Heart left ventricle (tissue), 16 donors: ENCODE measurements at regions not wholly inside any gene's neighbourhood (a gene's known extent, or its start where the extent isn't known, plus 50 kb on each side); places are given as distances from the start of the nearest gene placed in this dataset.
"Not testable (repeated sequence)": the region's sequence is repeated elsewhere in the genome, so short reads cannot be mapped to it uniquely, and the experiment has no call there.

Experiments used
- ATAC-seq, 4 donors: fragments of 200-7000 bp; cut with Tn5 transposase; one replicate each; pipeline ENCODE4 v1.9.1; 2020 to 2022; ENCODE audit warnings: moderate library complexity in 4 of 4, mild to moderate bottlenecking in 3 of 4, moderate number of reproducible peaks in 1 of 4
- DNase-seq, 5 donors: peaks; one replicate each; pipeline ENCODE4 v3.0.0-alpha.2; 2020
- H3K27ac ChIP-seq, 12 donors: fragments of 200-600 bp; sonication (generic) in 4 of 12; one replicate each; pipeline versions ENCODE4 v1.5.0 to v1.8.0; 2016 to 2022; ENCODE audit warnings: mild to moderate bottlenecking in 2 of 12
- H3K27me3 ChIP-seq, 9 donors: fragments of 200-600 bp; sonication (generic) in 2 of 9; one replicate each; pipeline versions ENCODE4 v1.5.1 to v1.8.0; 2016 to 2022; ENCODE audit warnings: mild to moderate bottlenecking in 3 of 9
- H3K36me3 ChIP-seq, 9 donors: fragments of 200-600 bp; sonication (generic) in 2 of 9; one replicate each; pipeline versions ENCODE4 v1.5.0 to v1.8.0; 2018 to 2022; ENCODE audit warnings: mild to moderate bottlenecking in 2 of 9
- H3K4me1 ChIP-seq, 12 donors: fragments of 200-600 bp; sonication (generic) in 4 of 12; one replicate each; pipeline versions ENCODE4 v1.5.0 to v1.8.0; 2016 to 2022; ENCODE audit warnings: mild to moderate bottlenecking in 3 of 12
- H3K4me3 ChIP-seq, 12 donors: fragments of 200-600 bp; sonication (generic) in 4 of 12; one replicate each; pipeline versions ENCODE4 v1.5.0 to v1.8.0; 2017 to 2022; ENCODE audit warnings: mild to moderate bottlenecking in 9 of 12, moderate library complexity in 4 of 12
- H3K9me3 ChIP-seq, 12 donors: fragments of 200-600 bp; sonication (generic) in 4 of 12; one replicate each; pipeline versions ENCODE4 v1.5.0 to v1.8.0; 2016 to 2022; ENCODE audit warnings: mild to moderate bottlenecking in 1 of 12
- POLR2A ChIP-seq, 2 donors: fragments of 450-650 bp; IDR thresholded peaks; one replicate each; pipeline ENCODE4 v1.6.1; 2017; ENCODE audit warnings: antibody characterized with exemption in 2 of 2, mild to moderate bottlenecking in 2 of 2, moderate library complexity in 2 of 2
- WGBS, 4 donors: extraction: QIAGEN DNeasy Blood & Tissue Kit in 2 of 4; methylation state at CpG; one replicate each; pipeline versions ENCODE4 v1.1.5 to v1.1.7; 2013 to 2018; 5-methylcytosine and 5-hydroxymethylcytosine counted together
- intact Hi-C, 10 donors: fragments of 100-400 bp; cut with DNase I; formaldehyde crosslinking; loops; one replicate each; pipeline versions ENCODE4 v1.11.1 to v1.14.2; 2022
- TF ChIP-seq, protein P1 (sequence below), 12 donors: fragments of 200-600 bp; sonication (generic) in 4 of 12; IDR thresholded peaks; one replicate each; pipeline versions ENCODE4 v1.5.0 to v1.8.0; 2018 to 2022; ENCODE audit warnings: antibody characterized with exemption in 12 of 12, mild to moderate bottlenecking in 5 of 12
- donor health status: ischemic (EF 13 %, LVEDD 7.1; RV severe dilation, severe dysfunction).
- donor health status: healthy with polysubstance abuse.
- donor health status: DM: no; HTN: yes; CAD: no.
- donor health status: DM: no; HTN: no; CAD: no.
- donor health status: ischemic (EF 25% LVEDD 6.9; RV normal size, moderate dysfunction).
- donor health status: ischemic (EF 25% LVEDD 5.7; RV mildly dilated, moderate dysfunction).
- donor health status: healthy.
- donor health status: DM: yes; HTN: yes; CAD: no.
- donor health status: ischemic (EF 35%, LVEDD 5.7; RV mildly dilated, moderate dysfunction).
- donor health status: nonischemic (EF 11% LVEDD 7.7; RV severe dilation, severe dysfunction).
- donor health status: DM: yes; HTN: yes; CAD: no.
- donor health status: PGD.
- donor health status: ischemic (EF 29% LVEDD 5.4; RV normal size, mild dysfunction).
- donor health status: nonischemic (EF 23%, LVEDD 6.1; RV moderate dilation, normal function).

DNA sequence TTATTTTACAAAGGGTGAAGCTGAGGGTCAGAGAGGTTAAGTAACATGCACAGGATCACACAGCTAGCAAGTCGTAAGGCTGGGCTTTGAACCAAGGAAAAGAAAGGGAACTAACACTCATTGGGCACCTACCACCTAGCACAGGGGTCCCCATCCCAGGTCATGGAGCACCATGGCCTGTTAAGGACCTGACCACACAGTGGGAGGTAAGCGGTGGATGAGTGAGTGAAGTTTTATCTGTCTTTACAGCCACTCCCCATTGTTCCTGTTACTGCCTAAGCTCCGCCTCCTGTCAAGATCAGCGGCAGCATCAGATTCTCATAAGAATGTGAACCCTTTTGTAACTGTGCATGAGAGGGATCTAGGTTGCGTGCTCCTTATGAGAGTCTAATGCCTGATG is 222.8 kb downstream of the RAB11FIP2 start:
- no peak overlapping the region for H3K4me3 ChIP-seq
- TF ChIP-seq, protein P1, sequence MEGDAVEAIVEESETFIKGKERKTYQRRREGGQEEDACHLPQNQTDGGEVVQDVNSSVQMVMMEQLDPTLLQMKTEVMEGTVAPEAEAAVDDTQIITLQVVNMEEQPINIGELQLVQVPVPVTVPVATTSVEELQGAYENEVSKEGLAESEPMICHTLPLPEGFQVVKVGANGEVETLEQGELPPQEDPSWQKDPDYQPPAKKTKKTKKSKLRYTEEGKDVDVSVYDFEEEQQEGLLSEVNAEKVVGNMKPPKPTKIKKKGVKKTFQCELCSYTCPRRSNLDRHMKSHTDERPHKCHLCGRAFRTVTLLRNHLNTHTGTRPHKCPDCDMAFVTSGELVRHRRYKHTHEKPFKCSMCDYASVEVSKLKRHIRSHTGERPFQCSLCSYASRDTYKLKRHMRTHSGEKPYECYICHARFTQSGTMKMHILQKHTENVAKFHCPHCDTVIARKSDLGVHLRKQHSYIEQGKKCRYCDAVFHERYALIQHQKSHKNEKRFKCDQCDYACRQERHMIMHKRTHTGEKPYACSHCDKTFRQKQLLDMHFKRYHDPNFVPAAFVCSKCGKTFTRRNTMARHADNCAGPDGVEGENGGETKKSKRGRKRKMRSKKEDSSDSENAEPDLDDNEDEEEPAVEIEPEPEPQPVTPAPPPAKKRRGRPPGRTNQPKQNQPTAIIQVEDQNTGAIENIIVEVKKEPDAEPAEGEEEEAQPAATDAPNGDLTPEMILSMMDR (IDR thresholded peaks at IDR 0.05) = no peak
- no peak for TF ChIP-seq POLR2A (IDR thresholded peaks at IDR 0.05)
- no peaks in the 10 kb centered on the region for H3K9me3 ChIP-seq
- ATAC-seq (no peak), DNase-seq (no peak)
- peaks cover 0 to 8% (median 0%) of the 10 kb centered on the region in 9 donors for H3K27me3 ChIP-seq
- 68 to 82% (median 73%) methylated on average over 5 of the region's 5 CpGs for WGBS, 4 donors
- H3K36me3 ChIP-seq = no peaks in the 10 kb centered on the region
- intact Hi-C loops = no loop called here
- no peaks in the 10 kb centered on the region for H3K4me1 ChIP-seq
- no peak overlapping the region for H3K27ac ChIP-seq

DNA sequence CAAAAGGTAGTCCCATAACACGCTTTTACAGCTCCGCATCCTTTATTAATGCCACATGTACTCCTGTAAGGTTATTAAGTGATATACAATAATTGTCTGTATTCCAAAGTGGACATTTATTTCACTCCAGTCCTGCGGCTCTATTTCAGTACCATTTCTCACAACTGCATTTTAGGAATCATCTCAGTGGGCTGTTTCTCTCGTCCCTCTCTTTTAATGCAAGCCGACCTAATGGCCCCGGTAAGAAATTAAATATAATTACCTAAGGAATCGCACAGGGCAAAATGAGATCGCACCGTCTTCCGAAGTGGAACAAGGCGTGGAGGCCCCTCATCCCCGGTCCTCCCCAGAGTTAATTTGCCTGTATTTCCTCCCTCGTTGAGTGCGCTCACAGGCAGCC is 216.5 kb downstream of the RAB11FIP2 start:
- no peak overlapping the region for H3K4me3 ChIP-seq
- no peaks in the 10 kb centered on the region for H3K9me3 ChIP-seq
- H3K36me3 ChIP-seq = no peaks in the 10 kb centered on the region
- H3K27ac ChIP-seq = no peak overlapping the region
- peaks cover 0 to 4% (median 0%) of the 10 kb centered on the region in 12 donors for H3K4me1 ChIP-seq
- intact Hi-C loops = no loop called here
- DNase-seq (no peak), ATAC-seq (no peak)
- TF ChIP-seq, protein P1 (IDR thresholded peaks at IDR 0.05) = no peak
- no peak for TF ChIP-seq POLR2A (IDR thresholded peaks at IDR 0.05)
- 75 to 80% (median 78%) methylated on average over 14 of the region's 14 CpGs for WGBS, 4 donors
- H3K27me3 ChIP-seq = peaks cover 0 to 11% (median 0%) of the 10 kb centered on the region in 9 donors

DNA sequence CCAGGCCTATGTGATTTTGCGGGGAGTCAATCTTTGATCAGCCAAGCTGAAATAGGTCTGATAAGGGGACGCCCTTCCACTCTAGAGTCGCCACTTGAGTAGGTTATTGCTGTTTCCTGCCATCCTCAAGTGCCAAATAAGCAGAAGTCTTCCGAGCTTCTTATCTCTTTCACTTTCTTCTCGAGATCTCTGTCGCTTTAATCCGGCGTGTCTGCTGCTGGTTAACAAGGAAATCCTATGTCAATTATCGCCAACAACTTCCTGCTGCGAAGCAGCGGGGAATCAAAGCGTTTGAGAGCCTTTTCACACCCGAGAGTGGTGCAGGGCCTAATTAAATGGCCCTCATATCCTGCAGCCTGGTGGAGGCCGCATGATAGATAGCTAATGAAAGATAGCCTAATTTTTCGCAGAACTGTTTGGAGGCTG is 215.9 kb downstream of the RAB11FIP2 start:
- 6 to 9% (median 8%) methylated on average over 14 to 15 of the region's 15 CpGs for WGBS, 4 donors
- intact Hi-C loops = no loop called here
- Histone ChIP-seq H3K27me3 (peaks cover 0 to 11% (median 0%) of the 10 kb centered on the region in 9 donors), H3K4me3 (peak overlapping the region in 2 of 12 donors; percentile 0 to 17), H3K9me3 (no peaks in the 10 kb centered on the region), H3K36me3 (no peaks in the 10 kb centered on the region), H3K27ac (no peak overlapping the region), H3K4me1 (peaks cover 0 to 4% (median 0%) of the 10 kb centered on the region in 12 donors)
- TF ChIP-seq, protein P1 (IDR thresholded peaks at IDR 0.05) = no peak
- TF ChIP-seq POLR2A (IDR thresholded peaks at IDR 0.05) = no peak
- DNase-seq = no peak
- ATAC-seq = no peak

DNA sequence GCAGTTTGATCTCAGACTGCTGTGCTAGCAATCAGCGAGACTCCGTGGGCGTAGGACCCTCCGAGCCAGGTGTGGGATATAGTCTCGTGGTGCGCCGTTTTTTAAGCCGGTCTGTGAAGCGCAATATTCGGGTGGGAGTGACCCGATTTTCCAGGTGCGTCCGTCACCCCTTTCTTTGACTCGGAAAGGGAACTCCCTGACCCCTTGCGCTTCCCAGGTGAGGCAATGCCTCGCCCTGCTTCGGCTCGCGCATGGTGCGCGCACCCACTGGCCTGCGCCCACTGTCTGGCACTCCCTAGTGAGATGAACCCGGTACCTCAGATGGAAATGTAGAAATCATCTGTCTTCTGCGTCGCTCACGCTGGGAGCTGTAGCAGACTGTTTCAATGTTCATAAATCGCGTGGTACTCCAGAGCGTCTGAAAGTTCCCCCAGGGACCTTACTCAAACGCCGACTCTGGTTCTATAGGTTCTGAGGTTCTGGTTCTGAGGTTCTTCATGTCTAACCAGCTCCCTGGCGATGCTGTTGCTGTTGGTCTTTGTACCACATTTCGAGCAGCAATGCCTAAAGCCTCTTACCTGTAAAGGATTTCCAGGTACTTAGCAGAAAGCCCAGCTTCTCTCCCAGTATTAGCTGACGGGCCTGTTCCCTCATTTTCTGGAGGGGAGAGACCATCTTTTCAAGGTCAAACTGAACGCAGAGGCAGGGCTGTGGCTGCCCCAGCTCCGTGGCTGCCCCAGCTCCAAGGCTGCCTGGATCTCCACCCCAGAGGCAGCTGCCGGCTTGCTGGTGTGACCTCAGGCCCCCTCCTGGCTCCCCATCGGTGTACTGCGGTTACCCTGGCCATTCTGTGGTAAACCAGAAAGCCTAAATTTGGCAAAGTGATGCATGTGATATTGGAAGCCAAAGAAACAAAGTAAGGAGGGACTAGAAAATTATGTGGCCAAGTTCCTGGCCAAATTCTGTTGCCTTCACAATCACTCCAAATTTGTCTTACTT is 207.9 kb downstream of the RAB11FIP2 start:
- intact Hi-C loops, H3K36me3 ChIP-seq, H3K4me3 ChIP-seq, DNase-seq, H3K4me1 ChIP-seq, H3K9me3 ChIP-seq, ATAC-seq, H3K27ac ChIP-seq: not testable (repeated sequence)
- H3K27me3 ChIP-seq = peaks cover 0 to 30% (median 7%) of the 10 kb centered on the region in 9 donors
- 40 to 52% (median 44%) methylated on average over 20 to 36 of the region's 39 CpGs for WGBS, 4 donors

DNA sequence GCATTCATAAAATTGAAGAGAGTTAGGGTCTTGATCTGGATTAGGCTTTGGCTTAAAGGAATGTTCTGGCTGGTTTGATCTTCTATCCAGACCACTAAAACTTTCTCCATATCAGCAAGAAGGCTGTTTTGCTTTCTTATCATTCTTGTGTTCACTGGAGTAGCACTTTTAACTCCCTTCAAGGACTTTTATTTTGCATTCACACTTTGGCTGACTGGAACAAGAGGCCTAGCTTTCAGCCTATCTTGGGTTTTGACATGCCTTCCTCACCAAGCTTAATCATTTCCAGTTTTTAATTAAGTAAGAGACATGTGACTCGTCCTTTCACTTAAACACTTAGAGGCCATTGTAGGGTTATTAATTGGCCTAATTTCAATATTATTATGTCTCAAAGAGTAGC is 190.3 kb downstream of the RAB11FIP2 start:
- H3K4me1 ChIP-seq, DNase-seq, H3K27ac ChIP-seq, ATAC-seq, H3K36me3 ChIP-seq, intact Hi-C loops, H3K4me3 ChIP-seq: not testable (repeated sequence)
- 50 to 73% (median 66%) methylated on average over 1 of the region's 1 CpG for WGBS, 4 donors
- peaks cover 0 to 14% (median 0%) of the 10 kb centered on the region in 9 donors for H3K27me3 ChIP-seq
- H3K9me3 ChIP-seq = peaks cover 0 to 11% (median 0%) of the 10 kb centered on the region in 12 donors
